RWPE2 (cell line): ENCODE measurements at regions not wholly inside any gene's neighbourhood (a gene's known extent, or its start where the extent isn't known, plus 50 kb on each side); places are given as distances from the start of the nearest gene placed in this dataset.
"Not testable (repeated sequence)": the region's sequence is repeated elsewhere in the genome, so short reads cannot be mapped to it uniquely, and the experiment has no call there.

ENCODE experiments used
- ATAC-seq: fragments of 200-7000 bp; cut with Tn5 transposase; 3 replicates; pipeline ENCODE4 v1.9.1; 2021; ENCODE audit warnings: low read depth
- DNase-seq: peaks from one replicate; pipeline ENCODE4 v3.0.0-alpha.2; 2020; ENCODE audit warnings: low spot score
- H3K27ac ChIP-seq: fragments of 450-650 bp; 2 replicates; pipeline ENCODE4 v1.5.1; 2017; ENCODE audit warnings: mild to moderate bottlenecking; ENCODE audit not compliant: poor library complexity, severe bottlenecking
- H3K27me3 ChIP-seq: fragments of 250-450 bp; sonication (Bioruptor Pico); 2 replicates; pipeline ENCODE4 v1.5.1; 2021; ENCODE audit warnings: mild to moderate bottlenecking, moderate library complexity; ENCODE audit not compliant: insufficient read depth, poor library complexity, severe bottlenecking
- H3K36me3 ChIP-seq: fragments of 250-450 bp; sonication (Bioruptor Pico); 2 replicates; pipeline ENCODE4 v1.5.1; 2020; ENCODE audit warnings: low read depth, mild to moderate bottlenecking, moderate library complexity
- H3K4me1 ChIP-seq: fragments of 250-450 bp; sonication (Bioruptor Pico); 2 replicates; pipeline ENCODE4 v1.5.1; 2021; ENCODE audit warnings: mild to moderate bottlenecking, moderate library complexity; ENCODE audit not compliant: insufficient read depth, poor library complexity, severe bottlenecking
- H3K4me3 ChIP-seq: fragments of 250-450 bp; sonication (Bioruptor Pico); 2 replicates; pipeline ENCODE4 v1.5.1; 2021; ENCODE audit warnings: mild to moderate bottlenecking, moderate library complexity; ENCODE audit not compliant: severe bottlenecking
- H3K9me3 ChIP-seq: fragments of 250-450 bp; sonication (Bioruptor Pico); 2 replicates; pipeline ENCODE4 v1.5.1; 2021; ENCODE audit warnings: mild to moderate bottlenecking, moderate library complexity; ENCODE audit not compliant: severe bottlenecking
- CTCF ChIP-seq: fragments of 450-650 bp; IDR thresholded peaks from one replicate; pipeline ENCODE4 v1.5.1; 2017; ENCODE audit warnings: mild to moderate bottlenecking, moderate library complexity; ENCODE audit not compliant: poor library complexity, severe bottlenecking

DNA sequence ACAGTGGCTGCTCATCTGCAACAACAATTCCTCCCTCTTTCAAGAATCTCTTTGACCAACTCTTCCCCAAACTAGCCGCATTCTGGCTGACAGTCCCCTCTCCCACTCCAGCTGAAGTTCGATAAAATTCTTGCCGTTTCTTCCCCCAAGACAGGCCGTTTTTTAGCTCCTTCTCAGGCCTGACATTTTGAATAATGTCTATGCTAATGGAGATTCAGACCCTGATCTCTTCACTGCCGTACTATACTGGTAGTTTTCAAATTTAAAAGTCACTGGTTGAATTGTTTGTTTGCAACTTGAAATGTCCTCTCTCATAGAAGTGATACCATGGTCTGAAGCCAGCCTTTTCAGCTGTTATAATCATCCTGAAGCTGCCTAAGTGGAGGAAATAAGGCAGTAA, 65.9 kb upstream of the AMN1 start:
- ATAC-seq (no peak), DNase-seq (no peak)
- Histone ChIP-seq H3K27me3 (no peaks in the 10 kb centered on the region), H3K36me3 (no peaks in the 10 kb centered on the region), H3K4me1 (no peaks in the 10 kb centered on the region), H3K27ac (no peak overlapping the region), H3K4me3 (no peak overlapping the region), H3K9me3 (no peaks in the 10 kb centered on the region)
- TF ChIP-seq CTCF: no peak

GRCh38 chr12:31791265-31791664, 62.4 kb upstream of the AMN1 start:
- H3K36me3 ChIP-seq, H3K4me3 ChIP-seq, DNase-seq, H3K9me3 ChIP-seq, ATAC-seq, H3K4me1 ChIP-seq, H3K27me3 ChIP-seq, H3K27ac ChIP-seq: not testable (repeated sequence)

- Histone ChIP-seq H3K9me3 (no peaks in the 10 kb centered on the region), H3K4me1 (no peaks in the 10 kb centered on the region), H3K36me3 (no peaks in the 10 kb centered on the region), H3K4me3 (no peak overlapping the region), H3K27me3 (no peaks in the 10 kb centered on the region), H3K27ac (no peak overlapping the region)
- DNase-seq: no peak
- TF ChIP-seq CTCF: no peak
- ATAC-seq: no peak
Observed at GRCh38 chr12:31790759-31791158, 61.9 kb upstream of the AMN1 start.

GRCh38 chr12:31785318-31785717, 56.5 kb upstream of the AMN1 start:
- Histone ChIP-seq H3K27ac (no peak overlapping the region), H3K27me3 (no peaks in the 10 kb centered on the region), H3K4me1 (no peaks in the 10 kb centered on the region), H3K36me3 (no peaks in the 10 kb centered on the region), H3K9me3 (no peaks in the 10 kb centered on the region), H3K4me3 (no peak overlapping the region)
- ATAC-seq (no peak), DNase-seq (no peak)
- no peak for TF ChIP-seq CTCF

DNA sequence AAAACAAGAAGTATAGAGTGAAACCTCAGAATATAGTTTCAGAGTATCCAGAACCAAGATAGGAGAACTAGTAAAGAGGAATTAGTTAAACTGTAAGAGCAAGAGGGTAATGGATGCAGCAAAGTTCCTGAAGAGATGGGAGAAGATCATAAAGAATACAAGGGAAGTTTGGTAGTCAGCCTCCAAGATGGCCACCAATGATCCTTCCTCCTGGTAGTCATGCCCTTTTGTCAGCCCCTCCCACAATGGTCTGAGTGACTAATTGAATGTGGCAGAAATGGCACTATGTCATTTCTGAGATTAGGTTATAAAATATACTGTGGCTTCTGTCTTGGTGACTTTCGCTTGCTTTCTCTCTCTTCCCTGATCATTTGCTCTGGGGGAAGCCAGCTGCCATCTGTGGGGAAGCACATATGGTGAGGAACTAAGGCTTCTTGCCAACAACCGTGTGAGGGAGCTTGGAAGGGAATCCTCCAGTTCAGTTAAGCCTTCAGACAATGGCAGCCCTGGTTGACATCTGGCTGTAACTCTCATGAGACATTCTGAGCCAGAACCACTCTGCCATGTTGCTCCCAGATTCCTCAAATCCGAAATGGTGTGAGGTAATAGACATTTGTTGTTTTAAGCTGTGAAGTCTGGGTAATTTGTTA, 55.3 kb upstream of the AMN1 start:
- TF ChIP-seq CTCF: no peak
- Histone ChIP-seq H3K4me1 (no peaks in the 10 kb centered on the region), H3K9me3 (no peaks in the 10 kb centered on the region), H3K27ac (no peak overlapping the region), H3K36me3 (no peaks in the 10 kb centered on the region), H3K27me3 (no peaks in the 10 kb centered on the region), H3K4me3 (no peak overlapping the region)
- DNase-seq (no peak), ATAC-seq (no peak)
